ENCODE measurements at regions not wholly inside any gene's neighbourhood (a gene's known extent, or its start where the extent isn't known, plus 50 kb on each side); places are given as distances from the start of the nearest gene placed in this dataset.

DNA sequence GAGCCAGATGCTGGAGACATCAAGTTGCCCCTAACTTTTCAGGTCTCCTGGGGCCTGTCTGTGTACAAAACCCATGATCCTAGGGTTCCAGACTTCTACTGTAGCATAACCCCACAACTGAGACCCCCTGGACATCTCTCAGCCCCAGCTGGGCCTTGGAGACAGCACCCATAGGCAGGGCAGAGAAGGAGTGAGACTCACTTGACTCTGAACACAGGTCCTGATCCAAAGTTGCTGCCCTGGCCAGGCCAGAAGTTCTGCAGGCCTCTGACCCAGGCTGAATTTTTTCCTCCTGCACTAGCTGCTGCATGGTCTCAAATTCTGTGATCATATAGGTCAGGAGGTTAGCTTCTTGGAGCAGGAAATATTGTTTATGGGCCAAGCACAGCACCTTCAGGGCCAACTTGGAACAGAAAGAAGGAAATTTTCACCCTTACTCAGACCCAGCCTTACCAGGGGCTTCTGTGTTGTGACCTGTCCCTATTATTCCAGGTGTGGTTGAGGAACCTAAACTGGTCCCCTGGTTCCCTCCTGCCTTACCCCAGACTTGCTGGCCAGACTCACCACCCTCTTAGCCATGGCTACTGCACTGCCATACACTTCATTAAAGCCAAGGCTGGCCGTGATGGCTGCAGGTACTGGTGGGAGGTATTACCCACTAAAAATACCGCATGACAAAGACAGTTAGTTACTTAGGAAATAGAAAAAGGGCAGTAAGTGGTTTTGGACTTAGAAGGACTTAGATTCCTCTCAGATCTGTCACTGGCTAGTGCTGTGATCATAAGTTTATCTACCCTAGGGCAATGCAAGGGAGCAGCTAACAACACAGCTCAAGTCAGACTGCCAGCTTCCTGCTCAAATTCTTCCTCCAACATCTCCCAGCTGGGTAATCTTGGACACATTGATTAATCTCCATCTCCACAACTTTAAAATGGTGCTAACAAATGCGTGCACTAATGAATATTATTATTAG is 2180.1 kb downstream of the TP53TG3F start:
- H3K4me3 Mint-ChIP-seq (ENCODE audit: unreplicated experiment), result no peak overlapping the region
- peak; percentile 70 for DNase-seq (ENCODE audit: extremely low spot score, unreplicated experiment)
- H3K4me1 Mint-ChIP-seq (ENCODE audit: unreplicated experiment), result no peaks in the 10 kb centered on the region
- no peaks in the 10 kb centered on the region for H3K27me3 Mint-ChIP-seq (ENCODE audit: unreplicated experiment)
- peaks cover 38% of the 10 kb centered on the region for H3K9me3 Mint-ChIP-seq (ENCODE audit: unreplicated experiment)
- H3K36me3 Mint-ChIP-seq (ENCODE audit: unreplicated experiment), result no peaks in the 10 kb centered on the region
- TF ChIP-seq, protein P1, sequence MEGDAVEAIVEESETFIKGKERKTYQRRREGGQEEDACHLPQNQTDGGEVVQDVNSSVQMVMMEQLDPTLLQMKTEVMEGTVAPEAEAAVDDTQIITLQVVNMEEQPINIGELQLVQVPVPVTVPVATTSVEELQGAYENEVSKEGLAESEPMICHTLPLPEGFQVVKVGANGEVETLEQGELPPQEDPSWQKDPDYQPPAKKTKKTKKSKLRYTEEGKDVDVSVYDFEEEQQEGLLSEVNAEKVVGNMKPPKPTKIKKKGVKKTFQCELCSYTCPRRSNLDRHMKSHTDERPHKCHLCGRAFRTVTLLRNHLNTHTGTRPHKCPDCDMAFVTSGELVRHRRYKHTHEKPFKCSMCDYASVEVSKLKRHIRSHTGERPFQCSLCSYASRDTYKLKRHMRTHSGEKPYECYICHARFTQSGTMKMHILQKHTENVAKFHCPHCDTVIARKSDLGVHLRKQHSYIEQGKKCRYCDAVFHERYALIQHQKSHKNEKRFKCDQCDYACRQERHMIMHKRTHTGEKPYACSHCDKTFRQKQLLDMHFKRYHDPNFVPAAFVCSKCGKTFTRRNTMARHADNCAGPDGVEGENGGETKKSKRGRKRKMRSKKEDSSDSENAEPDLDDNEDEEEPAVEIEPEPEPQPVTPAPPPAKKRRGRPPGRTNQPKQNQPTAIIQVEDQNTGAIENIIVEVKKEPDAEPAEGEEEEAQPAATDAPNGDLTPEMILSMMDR (IDR thresholded peaks at IDR 0.05), result no peak
- H3K27ac Mint-ChIP-seq (ENCODE audit: unreplicated experiment), result no peak overlapping the region

DNA sequence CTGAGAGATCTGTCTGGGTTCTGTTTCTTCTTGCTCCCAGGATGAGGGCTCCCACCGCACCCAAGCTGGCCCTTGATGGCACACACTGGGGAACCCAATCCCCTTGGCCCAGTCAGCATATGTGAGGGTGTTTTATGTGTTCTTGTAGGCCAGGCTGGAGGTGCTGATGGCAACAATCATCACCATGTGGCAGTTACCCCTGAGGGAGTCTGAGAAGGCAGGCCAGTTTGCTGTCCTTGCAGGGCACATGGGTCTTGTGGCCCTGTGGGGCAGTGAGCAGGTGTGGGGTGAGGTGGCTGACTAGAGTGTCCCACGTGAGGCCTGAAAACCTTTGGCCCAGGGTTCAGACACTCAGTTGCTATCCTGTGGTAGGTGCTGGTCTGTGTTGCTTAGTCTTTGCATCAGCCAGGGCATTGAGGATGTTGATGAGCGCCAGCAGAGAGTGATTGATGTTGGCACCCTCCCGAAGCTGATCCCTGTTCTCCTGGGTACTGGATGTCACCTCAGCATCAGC is 2183.0 kb downstream of the TP53TG3F start:
- TF ChIP-seq, protein P1 (IDR thresholded peaks at IDR 0.05), result no peak
- no peaks in the 10 kb centered on the region for H3K27me3 Mint-ChIP-seq (ENCODE audit: unreplicated experiment)
- H3K9me3 Mint-ChIP-seq (ENCODE audit: unreplicated experiment), result peaks cover 60% of the 10 kb centered on the region
- DNase-seq (ENCODE audit: extremely low spot score, unreplicated experiment), result peak; percentile 75
- H3K4me1 Mint-ChIP-seq (ENCODE audit: unreplicated experiment), result no peaks in the 10 kb centered on the region
- no peak overlapping the region for H3K27ac Mint-ChIP-seq (ENCODE audit: unreplicated experiment)
- H3K36me3 Mint-ChIP-seq (ENCODE audit: unreplicated experiment), result no peaks in the 10 kb centered on the region
- no peak overlapping the region for H3K4me3 Mint-ChIP-seq (ENCODE audit: unreplicated experiment)

DNA sequence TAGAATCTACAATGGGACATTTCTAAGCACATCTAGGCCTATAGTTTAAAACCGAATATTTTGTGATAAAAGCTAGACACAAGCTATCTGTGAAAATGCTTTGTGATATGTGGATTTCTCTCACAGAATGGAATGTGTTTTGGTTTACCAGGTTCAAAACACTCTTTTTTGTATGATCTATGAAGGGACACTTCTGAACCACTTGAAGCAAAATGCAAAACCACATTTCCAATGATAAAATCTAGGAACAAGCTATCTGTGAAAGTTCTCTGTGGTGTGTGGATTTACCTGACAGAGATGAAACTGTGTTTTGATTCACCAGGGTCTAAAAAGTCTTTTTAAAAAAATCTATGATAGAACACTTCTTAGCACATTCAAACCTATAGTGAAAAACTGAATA is 2192.4 kb downstream of the TP53TG3F start:
- Mint-ChIP-seq H3K4me3 (ENCODE audit: unreplicated experiment) (no peak overlapping the region), H3K27ac (ENCODE audit: unreplicated experiment) (no peak overlapping the region), H3K27me3 (ENCODE audit: unreplicated experiment) (no peaks in the 10 kb centered on the region), H3K9me3 (ENCODE audit: unreplicated experiment) (peaks cover 17% of the 10 kb centered on the region), H3K4me1 (ENCODE audit: unreplicated experiment) (no peaks in the 10 kb centered on the region), H3K36me3 (ENCODE audit: unreplicated experiment) (no peaks in the 10 kb centered on the region)
- no peak for DNase-seq (ENCODE audit: extremely low spot score, unreplicated experiment)
- TF ChIP-seq, protein P1 (IDR thresholded peaks at IDR 0.05), result no peak

DNA sequence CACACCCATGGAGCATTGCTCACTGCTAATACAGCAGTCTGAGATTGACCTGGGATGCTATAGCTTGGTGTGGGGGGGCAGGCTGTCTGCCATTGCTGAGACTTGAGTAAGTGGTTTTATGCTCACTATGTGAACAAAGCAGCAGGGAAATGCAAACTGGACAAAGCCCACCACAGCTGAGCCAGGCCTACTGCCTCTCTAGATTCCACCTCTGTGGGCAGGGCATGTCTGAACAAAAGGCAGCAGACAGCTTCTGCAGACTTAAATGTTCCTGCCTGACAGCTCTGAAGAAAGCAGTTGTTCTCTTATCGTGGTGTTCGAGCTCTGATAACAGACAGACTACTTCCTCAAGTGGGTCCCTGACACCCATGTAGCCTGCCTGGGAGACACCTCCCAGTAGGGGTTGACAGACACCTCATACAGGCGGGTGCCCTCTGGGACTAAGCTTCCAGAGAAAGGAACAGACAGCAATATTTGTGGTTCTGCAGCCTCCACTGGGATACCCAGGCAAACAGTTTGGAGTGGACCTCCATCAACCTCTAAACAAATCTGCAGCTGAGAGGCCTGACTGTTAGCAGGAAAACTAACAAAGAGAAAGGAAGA is 2204.8 kb downstream of the TP53TG3F start:
- Mint-ChIP-seq H3K9me3 (ENCODE audit: unreplicated experiment) (peaks cover 40% of the 10 kb centered on the region), H3K27me3 (ENCODE audit: unreplicated experiment) (no peaks in the 10 kb centered on the region), H3K27ac (ENCODE audit: unreplicated experiment) (no peak overlapping the region), H3K4me1 (ENCODE audit: unreplicated experiment) (no peaks in the 10 kb centered on the region), H3K36me3 (ENCODE audit: unreplicated experiment) (no peaks in the 10 kb centered on the region), H3K4me3 (ENCODE audit: unreplicated experiment) (no peak overlapping the region)
- DNase-seq (ENCODE audit: extremely low spot score, unreplicated experiment), result peak; percentile 75
- TF ChIP-seq, protein P1 (IDR thresholded peaks at IDR 0.05), result no peak

DNA sequence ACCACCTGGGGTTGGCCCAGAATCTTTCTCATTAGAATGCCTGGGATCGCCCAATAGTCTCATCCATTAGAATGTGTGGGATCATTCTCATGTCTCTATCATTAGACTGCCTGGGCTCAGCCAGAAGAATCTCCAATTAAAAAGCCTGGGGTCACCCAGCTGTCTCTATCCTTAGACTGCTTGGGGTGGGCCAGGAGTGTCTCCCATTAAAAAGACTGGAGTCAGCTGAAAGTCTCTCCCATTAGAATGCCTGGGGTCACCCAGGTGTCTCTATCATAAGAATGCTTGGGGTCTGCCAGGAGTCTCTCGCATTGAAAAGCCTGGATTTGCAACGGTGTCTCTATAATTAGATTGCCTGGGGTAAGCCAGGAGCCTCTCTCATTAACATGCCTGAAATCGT is 2225.7 kb downstream of the TP53TG3F start:
- H3K9me3 Mint-ChIP-seq (ENCODE audit: unreplicated experiment), result peaks cover 66% of the 10 kb centered on the region
- TF ChIP-seq, protein P1 (IDR thresholded peaks at IDR 0.05), result no peak
- DNase-seq (ENCODE audit: extremely low spot score, unreplicated experiment), result peak; percentile 64
- H3K27ac Mint-ChIP-seq (ENCODE audit: unreplicated experiment), result no peak overlapping the region
- H3K4me3 Mint-ChIP-seq (ENCODE audit: unreplicated experiment), result no peak overlapping the region
- no peaks in the 10 kb centered on the region for H3K4me1 Mint-ChIP-seq (ENCODE audit: unreplicated experiment)
- H3K36me3 Mint-ChIP-seq (ENCODE audit: unreplicated experiment), result no peaks in the 10 kb centered on the region
- no peaks in the 10 kb centered on the region for H3K27me3 Mint-ChIP-seq (ENCODE audit: unreplicated experiment)

All from osteocyte (in vitro differentiated cells).